HG03575 (cell line): ENCODE measurements at regions not wholly inside any gene's neighbourhood (a gene's known extent, or its start where the extent isn't known, plus 50 kb on each side); places are given as distances from the start of the nearest gene placed in this dataset.
A peak's percentile ranks its signal among the peaks of the same experiment; 100 is the strongest.

ENCODE experiments used
- ATAC-seq: cut with Tn5 transposase; IDR thresholded peaks from one replicate; pipeline ENCODE4 v1.9.1; 2021; ENCODE audit not compliant: unreplicated experiment, insufficient number of reproducible peaks, low FRiP score; ENCODE audit errors: extremely low read depth

- ATAC-seq = no peak
Measured at GRCh38 chr1:104387716-104388508, 638.2 kb downstream of the AMY1C start.

- ATAC-seq = no peak
Measured at GRCh38 chr1:104392552-104392951, 642.9 kb downstream of the AMY1C start.

- ATAC-seq = no peak
Measured at GRCh38 chr1:104402178-104402577, 652.5 kb downstream of the AMY1C start.

GRCh38 chr1:104403883-104404282 lies 654.2 kb downstream of the AMY1C start:
- ATAC-seq = no peak

- ATAC-seq = no peak
Measured at GRCh38 chr1:104406728-104407127, 657.0 kb downstream of the AMY1C start.

- ATAC-seq = no peak
Measured at GRCh38 chr1:104408268-104408667, 658.6 kb downstream of the AMY1C start.

- ATAC-seq = no peak
Measured at GRCh38 chr1:104435255-104435654, 685.6 kb downstream of the AMY1C start.

- no peak for ATAC-seq
Measured at GRCh38 chr1:104440011-104440410, 690.3 kb downstream of the AMY1C start.

GRCh38 chr1:104456724-104457123 lies 707.0 kb downstream of the AMY1C start:
- ATAC-seq = no peak

GRCh38 chr1:104459886-104460285 lies 710.2 kb downstream of the AMY1C start:
- ATAC-seq = no peak

- ATAC-seq = no peak
Measured at GRCh38 chr1:104460880-104461279, 711.2 kb downstream of the AMY1C start.

GRCh38 chr1:104463126-104463697 lies 713.5 kb downstream of the AMY1C start:
- no peak for ATAC-seq

- ATAC-seq = no peak
Measured at GRCh38 chr1:104466068-104466467, 716.4 kb downstream of the AMY1C start.

GRCh38 chr1:104467590-104467989 lies 717.9 kb downstream of the AMY1C start:
- peak; percentile 72 for ATAC-seq

GRCh38 chr1:104468282-104468681 lies 718.6 kb downstream of the AMY1C start:
- no peak for ATAC-seq

- ATAC-seq = no peak
Measured at GRCh38 chr1:104476126-104476525, 726.4 kb downstream of the AMY1C start.

GRCh38 chr1:104488296-104489015 lies 738.8 kb downstream of the AMY1C start:
- ATAC-seq = no peak

GRCh38 chr1:104526158-104526795 lies 776.6 kb downstream of the AMY1C start:
- no peak for ATAC-seq

GRCh38 chr1:104531990-104532389 lies 782.3 kb downstream of the AMY1C start:
- ATAC-seq = no peak

GRCh38 chr1:104574620-104575019 lies 824.9 kb downstream of the AMY1C start:
- no peak for ATAC-seq
